ENCODE measurements at regions not wholly inside any gene's neighbourhood (a gene's known extent, or its start where the extent isn't known, plus 50 kb on each side); places are given as distances from the start of the nearest gene placed in this dataset.

DNA sequence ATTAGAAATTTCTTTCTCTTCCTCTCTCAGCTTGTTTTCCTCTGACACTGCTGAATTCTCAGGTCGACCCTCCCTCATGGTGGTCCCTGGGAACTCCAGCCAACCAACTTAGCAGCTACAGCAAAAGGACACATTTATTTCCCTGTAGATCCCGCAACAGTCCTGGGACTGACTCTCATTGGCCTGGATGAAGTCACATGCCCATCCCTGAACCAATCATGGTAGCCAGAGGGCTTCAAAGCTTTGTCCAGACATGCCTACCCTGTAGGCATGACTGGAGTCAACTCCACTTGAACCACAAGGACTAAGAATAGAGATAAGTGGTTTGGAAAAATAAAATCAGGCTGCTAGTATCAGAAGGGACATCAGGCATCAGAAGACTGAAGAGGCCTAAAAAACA, 84.6 kb upstream of the LRRC55 start:
- DNase-seq (no peak), ATAC-seq (no peak)
- intact Hi-C loops (cut with DNase I, micrococcal nuclease), result no loop called here

DNA sequence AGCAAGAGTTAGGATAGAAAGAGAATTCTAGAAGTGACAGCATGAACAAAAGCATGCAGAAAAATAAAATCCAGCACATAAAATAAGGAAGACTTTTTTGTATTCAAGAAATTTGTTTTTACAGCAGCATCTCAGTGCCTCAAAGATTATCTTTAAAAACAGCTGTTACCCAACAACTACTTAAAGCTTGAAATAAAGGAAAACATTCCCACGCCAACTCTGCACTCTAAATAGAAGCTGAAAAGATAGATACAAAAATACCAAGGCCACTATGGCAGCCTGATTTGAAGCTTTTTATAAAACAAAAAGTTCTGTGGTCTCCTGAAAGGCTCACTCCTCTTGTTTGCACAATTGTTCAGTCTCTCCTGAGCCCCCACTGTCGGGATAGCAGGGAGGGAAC, 83.6 kb upstream of the LRRC55 start:
- no peak for DNase-seq
- ATAC-seq, result no peak
- intact Hi-C loops (cut with DNase I, micrococcal nuclease), result no loop called here

DNA sequence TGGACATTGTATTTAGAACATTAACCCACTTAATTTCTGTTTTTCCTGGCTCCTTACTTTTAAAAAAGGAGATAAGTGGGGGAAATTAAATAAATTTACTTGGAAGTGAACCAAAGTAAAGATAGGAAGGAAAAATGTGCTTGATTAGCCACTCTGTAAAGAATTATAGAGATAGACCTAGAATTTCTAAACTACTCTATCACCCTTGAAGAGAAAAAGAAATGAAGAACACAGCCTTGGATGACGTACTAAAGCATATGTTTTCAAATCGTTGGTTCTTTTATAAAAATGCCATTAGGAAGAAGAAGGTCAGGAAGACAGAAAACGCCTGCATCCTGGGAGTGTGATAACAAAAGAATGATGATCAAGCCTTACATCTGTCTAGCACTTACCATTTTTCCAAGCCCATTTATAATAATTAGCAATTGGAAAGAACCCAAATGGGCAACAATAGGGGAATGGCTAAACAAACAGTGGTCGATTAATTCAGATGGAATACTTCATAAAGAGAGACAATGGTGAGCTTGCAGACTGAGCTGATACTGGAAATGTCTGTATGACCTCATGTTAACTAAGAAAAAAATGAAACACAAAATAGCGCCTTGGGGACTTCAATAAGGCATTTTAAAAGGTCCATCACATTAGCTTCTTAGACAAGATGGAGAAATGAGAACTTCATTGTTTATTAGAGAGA, 81.0 kb upstream of the LRRC55 start:
- DNase-seq, result no peak
- intact Hi-C loops (cut with DNase I, micrococcal nuclease), result no loop called here
- no peak for ATAC-seq

DNA sequence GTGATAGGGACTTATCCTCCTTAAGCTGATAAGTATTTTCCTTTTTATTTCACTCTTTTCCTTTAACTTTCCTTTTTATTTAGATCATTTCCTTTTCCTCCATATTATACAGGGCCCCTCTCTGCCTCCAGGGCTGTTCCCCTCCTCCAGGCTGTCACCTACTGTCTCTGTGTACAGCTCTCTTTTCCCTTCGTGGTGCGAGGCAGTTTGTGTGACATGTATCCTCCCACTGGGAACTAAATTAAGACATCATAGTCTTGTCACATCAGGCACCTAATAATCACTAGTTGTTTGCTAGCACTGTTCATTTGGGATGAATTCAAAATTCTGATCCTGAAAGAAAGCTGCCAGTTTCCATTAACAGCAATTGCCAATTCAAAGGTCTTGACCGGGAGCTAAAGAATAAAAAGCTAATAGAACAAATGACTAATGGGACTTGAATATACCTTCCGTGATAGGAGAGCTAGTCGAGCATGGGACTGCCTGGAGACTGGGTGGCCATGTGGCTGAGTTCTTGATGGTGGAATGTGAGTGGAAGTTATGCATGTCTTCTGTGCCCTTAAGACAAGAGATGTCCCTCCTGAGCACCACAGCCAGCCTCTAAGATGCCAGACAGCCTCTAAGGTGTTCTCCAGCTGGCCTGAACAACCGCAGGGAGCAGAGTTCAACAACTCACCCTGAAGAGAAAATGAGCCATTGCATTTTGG, 77.7 kb upstream of the LRRC55 start:
- intact Hi-C loops (cut with DNase I, micrococcal nuclease), result no loop called here
- no peak for DNase-seq

DNA sequence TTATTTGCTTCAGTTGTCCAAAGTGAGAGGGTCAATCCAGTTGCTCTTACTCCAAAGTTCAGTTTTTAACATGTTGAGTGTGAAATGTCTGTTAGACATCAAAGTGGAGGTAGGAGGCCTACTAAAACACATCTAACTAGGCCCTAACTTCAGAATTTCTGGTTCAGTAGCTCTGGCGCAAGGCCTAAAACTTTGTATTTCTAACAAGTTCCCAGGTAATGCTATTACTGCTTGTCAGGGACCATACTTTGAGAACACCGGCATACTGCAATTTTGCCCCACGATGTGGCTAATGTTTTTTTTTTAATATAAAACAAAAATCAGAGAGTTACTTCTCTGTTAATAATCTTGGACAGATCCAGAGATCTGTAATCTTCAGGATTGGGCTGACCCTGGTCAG, 72.4 kb upstream of the LRRC55 start:
- ATAC-seq (no peak), DNase-seq (no peak)
- intact Hi-C loops (cut with DNase I, micrococcal nuclease), result no loop called here

More for the DNA sequence above, 77.7 kb upstream of the LRRC55 start:
- no peak for ATAC-seq

DNA sequence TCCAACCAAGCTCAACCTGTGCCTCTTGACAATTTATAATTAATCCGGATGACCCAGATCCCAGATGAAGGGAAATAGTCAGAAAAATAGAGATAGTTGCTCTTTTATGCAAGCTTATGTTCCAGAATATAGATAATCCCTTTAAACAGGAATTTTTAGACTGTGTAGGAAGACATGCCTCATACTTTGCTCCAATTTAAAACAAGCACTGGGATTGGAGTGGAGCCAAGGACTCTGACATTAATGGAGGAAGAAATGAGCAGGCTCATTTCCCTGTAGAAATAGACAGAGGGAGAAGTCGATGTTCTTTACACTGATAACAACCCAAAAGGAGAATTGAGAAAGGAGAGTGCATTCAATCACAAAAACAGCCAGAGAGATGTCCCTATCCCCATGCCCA, 70.1 kb upstream of the LRRC55 start:
- ATAC-seq (no peak), DNase-seq (no peak)
- intact Hi-C loops (cut with DNase I, micrococcal nuclease), result no loop called here

DNA sequence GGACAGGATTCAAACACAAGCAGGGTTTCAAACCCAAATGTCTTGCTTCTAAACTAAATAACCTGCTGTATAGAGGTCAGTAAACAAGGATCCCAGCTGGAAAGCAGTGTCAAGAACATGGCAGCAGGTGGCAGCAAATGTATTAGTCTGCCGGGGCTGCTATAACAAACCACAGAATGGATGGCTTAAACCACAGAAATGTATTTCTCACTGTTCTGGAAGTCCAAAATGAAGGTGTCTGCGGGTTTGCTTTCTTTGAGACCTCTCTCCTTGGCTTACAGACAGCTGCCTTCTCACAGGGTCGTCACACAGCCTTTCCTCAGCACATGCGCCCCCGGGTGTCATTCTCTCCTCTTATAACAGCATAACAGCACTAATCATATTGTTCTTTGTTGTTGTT, 65.1 kb upstream of the LRRC55 start:
- DNase-seq (peak in 1 of 2 donors; percentile 39), ATAC-seq (peak; percentile 75)
- intact Hi-C loops (cut with DNase I, micrococcal nuclease), result loop anchor here in 1 of 2 donors (5.0 kb wide), 1 partner anchor 131 kb away; no protein-coding TSS in a partner anchor

DNA sequence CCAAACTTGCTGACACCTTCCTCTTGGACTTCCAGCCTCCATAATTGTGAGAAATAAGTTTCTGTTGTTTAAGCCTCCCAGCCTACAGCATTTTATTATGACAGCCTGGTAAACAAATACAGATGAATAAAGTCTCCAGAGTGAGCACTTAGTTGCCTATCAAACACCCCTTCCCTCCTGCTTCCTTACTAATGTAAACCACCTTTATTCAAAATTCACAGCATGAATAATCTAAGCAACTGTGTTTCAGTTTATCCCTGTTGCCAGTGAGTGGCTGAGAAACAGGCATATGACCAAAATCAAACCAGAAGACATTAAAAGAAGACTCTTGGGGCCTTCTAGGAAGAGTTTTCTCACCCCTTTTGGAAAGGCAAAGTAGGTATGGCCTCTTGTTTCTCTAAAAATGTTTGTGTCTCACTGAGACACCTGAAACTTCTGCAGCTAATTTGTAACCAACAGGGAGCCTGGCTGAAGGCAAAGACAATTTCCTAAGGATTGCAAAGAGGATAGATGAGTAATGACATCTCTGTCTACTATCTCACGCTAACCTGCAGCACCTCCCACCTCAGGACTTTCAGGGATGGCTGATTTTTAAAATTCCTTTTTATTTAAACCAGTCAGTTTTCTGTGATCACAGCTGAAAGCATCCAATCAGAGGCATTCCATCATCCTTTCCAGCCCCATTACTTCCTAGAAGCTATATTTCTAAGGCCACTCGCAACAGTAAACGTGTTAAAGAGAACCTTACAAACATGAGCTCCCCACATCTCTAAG, 61.4 kb upstream of the LRRC55 start:
- no peak for ATAC-seq
- DNase-seq, result no peak
- intact Hi-C loops (cut with DNase I, micrococcal nuclease), result loop anchor here in 1 of 2 donors (10.0 kb wide), 1 partner anchor 276 kb away; no protein-coding TSS in a partner anchor

DNA sequence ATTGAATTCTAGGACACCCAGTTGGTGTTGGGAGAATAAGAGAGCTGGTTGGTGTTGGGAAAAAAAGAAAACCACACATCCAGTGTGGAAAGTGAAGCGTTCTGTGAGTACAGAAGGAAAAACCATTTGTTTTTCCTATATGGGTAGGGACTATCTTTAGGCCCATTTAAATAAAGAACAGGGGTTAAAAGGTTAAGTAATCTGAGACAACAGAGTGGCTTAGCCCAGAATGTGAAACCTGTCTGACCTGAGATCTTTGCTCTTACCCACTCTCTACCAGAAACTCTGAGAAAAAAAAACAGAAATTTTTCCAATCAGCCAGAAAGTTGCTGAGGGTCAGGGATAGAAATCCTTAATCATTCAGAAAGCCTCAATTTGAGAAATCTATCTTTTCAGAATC, 59.8 kb upstream of the LRRC55 start:
- no peak for ATAC-seq
- no peak for DNase-seq
- intact Hi-C loops (cut with DNase I, micrococcal nuclease), result loop anchor here in 1 of 2 donors (10.0 kb wide), 1 partner anchor 277 kb away; no protein-coding TSS in a partner anchor

DNA sequence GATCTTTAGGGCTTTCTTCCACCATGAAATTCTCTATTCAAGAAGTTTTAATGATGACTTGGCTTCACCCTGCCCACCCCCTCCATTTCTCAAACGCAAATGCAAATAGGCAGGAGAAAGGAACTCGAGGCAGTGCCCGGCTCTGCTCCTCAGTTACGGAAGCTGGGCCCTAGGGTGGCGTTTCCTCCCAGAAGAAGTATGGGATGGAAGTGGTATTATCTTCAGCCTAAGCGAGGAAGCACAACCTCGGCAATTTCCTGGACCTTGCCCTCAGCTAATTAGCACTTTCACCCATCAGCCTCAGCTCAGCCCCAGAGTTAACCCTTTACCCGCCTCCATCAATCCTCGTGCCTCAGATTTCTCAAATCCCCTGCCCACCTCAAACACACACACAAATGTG, 58.2 kb upstream of the LRRC55 start:
- intact Hi-C loops (cut with DNase I, micrococcal nuclease), result loop anchor here in 1 of 2 donors (10.0 kb wide), 1 partner anchor 279 kb away; no protein-coding TSS in a partner anchor
- DNase-seq (no peak), ATAC-seq (no peak)

DNA sequence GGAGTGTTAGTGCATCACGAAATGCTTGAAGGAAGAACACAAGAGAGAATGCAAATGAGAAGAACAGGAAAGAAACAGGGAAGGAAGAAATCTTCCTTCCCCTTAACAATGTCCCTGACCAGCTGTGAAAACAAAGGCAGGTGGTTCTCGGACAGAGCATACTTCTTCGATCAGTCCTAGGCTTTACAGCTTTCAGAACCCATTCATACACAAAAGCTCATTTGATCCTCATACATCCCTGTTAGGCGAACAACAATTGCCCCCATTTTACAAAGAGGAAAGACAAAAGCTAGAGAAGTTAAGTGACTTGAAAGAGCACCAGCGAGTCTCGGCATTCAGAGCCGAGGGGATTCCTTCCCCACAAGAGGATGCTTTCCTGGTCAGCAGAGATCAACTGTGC, 57.2 kb upstream of the LRRC55 start:
- intact Hi-C loops (cut with DNase I, micrococcal nuclease), result loop anchor here in 1 of 2 donors (10.0 kb wide), 1 partner anchor 280 kb away; no protein-coding TSS in a partner anchor

DNA sequence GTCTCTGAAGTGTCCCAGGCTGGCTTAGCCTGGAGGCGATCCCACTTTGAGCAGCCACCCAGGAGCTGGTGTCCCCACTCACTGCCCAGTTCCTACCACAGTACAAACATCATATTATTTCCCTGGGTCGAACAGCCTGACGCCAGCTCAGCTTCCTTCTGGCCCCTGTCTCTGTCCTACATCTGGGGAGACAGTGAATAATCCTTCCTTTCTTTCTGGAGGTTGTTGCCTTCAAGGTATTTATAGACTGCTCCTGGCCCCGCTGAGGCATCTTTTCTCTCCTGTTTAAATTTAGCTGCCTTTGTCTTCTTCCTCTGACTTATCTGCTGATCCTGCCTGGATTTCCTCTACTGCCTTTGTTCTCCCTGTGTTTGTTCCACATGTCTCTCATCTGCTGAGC, 56.8 kb upstream of the LRRC55 start:
- intact Hi-C loops (cut with DNase I, micrococcal nuclease), result loop anchor here in 1 of 2 donors (10.0 kb wide), 1 partner anchor 280 kb away; no protein-coding TSS in a partner anchor

More for the DNA sequence above, 57.2 kb upstream of the LRRC55 start:
- no peak for DNase-seq
- peak; percentile 47 for ATAC-seq

DNA sequence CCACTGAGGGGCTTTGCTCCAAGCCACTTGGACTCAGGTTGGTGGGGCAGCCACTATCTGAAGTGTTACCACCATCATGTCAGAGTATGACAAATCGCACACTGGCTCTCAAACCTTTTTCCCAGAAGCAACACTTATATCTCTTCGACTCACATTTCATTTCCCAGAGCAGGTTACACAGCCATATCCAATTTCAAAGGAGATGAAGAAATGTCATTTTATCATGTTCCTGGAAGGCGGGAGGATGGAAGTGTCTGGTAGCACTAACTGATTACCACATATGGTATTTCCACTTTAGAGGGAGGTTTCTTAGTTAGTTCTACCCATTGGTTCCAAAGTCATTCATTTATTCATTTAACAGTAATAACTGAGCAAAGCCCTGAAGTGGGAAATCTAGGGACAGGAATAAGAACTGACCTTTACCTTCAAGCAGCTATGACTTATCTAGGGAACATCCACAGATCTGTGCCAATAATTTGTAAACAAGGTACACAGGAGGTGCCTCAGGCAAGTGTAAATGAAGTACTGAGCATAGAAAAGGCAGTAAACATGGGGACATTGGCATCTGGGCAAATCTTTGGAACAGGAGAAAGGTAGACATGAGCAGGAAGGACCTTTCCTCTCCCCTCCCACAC, 54.9 kb upstream of the LRRC55 start:
- intact Hi-C loops (cut with DNase I, micrococcal nuclease), result loop anchor here in 1 of 2 donors (10.0 kb wide), 1 partner anchor 282 kb away; no protein-coding TSS in a partner anchor
- no peak for ATAC-seq

More for the DNA sequence above, 56.8 kb upstream of the LRRC55 start:
- ATAC-seq, result no peak
- no peak for DNase-seq

DNA sequence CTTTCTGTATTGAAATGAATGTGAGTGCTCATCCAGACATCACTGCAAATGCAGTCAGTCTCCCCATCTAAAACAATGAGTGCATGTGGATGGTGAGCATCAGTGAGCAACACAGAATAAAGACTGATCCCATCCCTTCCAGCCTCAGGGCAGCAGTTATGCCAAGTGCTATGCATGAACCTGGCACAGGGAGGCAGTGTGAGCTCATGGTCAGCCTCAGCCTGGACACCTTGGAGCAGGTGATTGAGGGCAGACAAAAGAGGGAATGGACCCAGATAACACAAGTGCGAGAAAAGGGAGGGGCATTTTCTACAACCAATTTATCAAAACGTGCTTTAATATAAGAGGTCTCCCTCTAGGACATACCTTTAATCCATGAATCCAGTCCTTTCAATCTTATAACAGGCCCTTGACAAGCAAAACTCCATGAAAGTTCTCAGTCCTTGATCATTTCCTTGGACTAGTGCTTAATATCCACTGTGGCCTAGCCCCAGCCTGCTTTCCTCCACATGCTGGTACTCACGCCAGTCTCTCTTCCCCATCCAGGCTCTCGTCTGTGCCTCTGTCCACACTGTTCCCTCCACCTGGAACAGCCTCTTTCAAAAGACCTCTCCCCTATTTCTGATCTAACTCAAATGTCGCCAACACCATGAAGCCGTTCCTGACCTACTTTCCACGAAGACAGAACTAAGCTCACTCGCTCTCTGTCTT, 50.5 kb upstream of the LRRC55 start:
- peak; percentile 83 for ATAC-seq
- peak in 1 of 2 donors; percentile 18 for DNase-seq
- intact Hi-C loops (cut with DNase I, micrococcal nuclease), result loop anchor here in 1 of 2 donors (5.0 kb wide), 1 partner anchor 121 kb away; no protein-coding TSS in a partner anchor

More for the DNA sequence above, 54.9 kb upstream of the LRRC55 start:
- no peak for DNase-seq

Measured in left colon (tissue), 2 donors.